D721Med (cell line): ENCODE measurements at regions not wholly inside any gene's neighbourhood (a gene's known extent, or its start where the extent isn't known, plus 50 kb on each side); places are given as distances from the start of the nearest gene placed in this dataset.

ENCODE experiments used
- DNase-seq: peaks from one replicate; pipeline ENCODE4 v3.0.0; 2011; ENCODE audit warnings: low spot score; ENCODE audit not compliant: insufficient read length
- FAIRE-seq: peaks from 2 replicates; lab custom pipeline; 2011; peaks lifted over from hg19 to GRCh38; lab: Jason Lieb, UNC
- CTCF ChIP-seq: IDR thresholded peaks from 2 replicates; pipeline ENCODE4 v1.5.1; 2012; ENCODE audit warnings: mild to moderate bottlenecking, control low read depth; ENCODE audit not compliant: insufficient read depth; ENCODE audit errors: missing control alignments

GRCh38 chr10:128304271-128304670 lies 178.0 kb upstream of the MKI67 start:
- FAIRE-seq, result no peak
- no peak for DNase-seq
- no peak for TF ChIP-seq CTCF

GRCh38 chr10:128305601-128306345 lies 179.6 kb upstream of the MKI67 start:
- FAIRE-seq (no peak), DNase-seq (no peak)
- no peak for TF ChIP-seq CTCF

GRCh38 chr10:128306535-128306934 lies 180.3 kb upstream of the MKI67 start:
- FAIRE-seq (no peak), DNase-seq (no peak)
- TF ChIP-seq CTCF, result no peak

- no peak for FAIRE-seq
- no peak for DNase-seq
- TF ChIP-seq CTCF, result no peak
These were observed 180.7 kb upstream of the MKI67 start for GRCh38 chr10:128306966-128307365.

GRCh38 chr10:128307820-128308219 lies 181.6 kb upstream of the MKI67 start:
- DNase-seq (no peak), FAIRE-seq (no peak)
- no peak for TF ChIP-seq CTCF

GRCh38 chr10:128310971-128311658 lies 184.9 kb upstream of the MKI67 start:
- FAIRE-seq, result no peak
- no peak for DNase-seq
- no peak for TF ChIP-seq CTCF

- FAIRE-seq, result no peak
- no peak for DNase-seq
- no peak for TF ChIP-seq CTCF
These were observed 186.0 kb upstream of the MKI67 start for GRCh38 chr10:128312250-128312649.
